H9 (cell line): ENCODE measurements at regions not wholly inside any gene's neighbourhood (a gene's known extent, or its start where the extent isn't known, plus 50 kb on each side); places are given as distances from the start of the nearest gene placed in this dataset.

Experiments used
- DNase-seq: peaks from one replicate; pipeline ENCODE4 v3.0.0-alpha.2; 2017
- H2AFZ ChIP-seq: one replicate; pipeline ENCODE4 v1.6.1; 2013; ENCODE audit warnings: mild to moderate bottlenecking, low read length, control low read depth, moderate library complexity
- H2AK5ac ChIP-seq: 2 replicates; pipeline ENCODE4 v1.6.1; 2013; ENCODE audit warnings: low read length, control low read depth, mixed read lengths; ENCODE audit not compliant: insufficient read length
- H2BK120ac ChIP-seq: one replicate; pipeline ENCODE4 v1.6.1; 2013; ENCODE audit warnings: low read depth, mild to moderate bottlenecking, low read length, control low read depth, inconsistent platforms; ENCODE audit not compliant: poor library complexity, severe bottlenecking
- H2BK12ac ChIP-seq: 2 replicates; pipeline ENCODE4 v1.6.1; 2013; ENCODE audit warnings: low read length, control low read depth, mixed read lengths, low read depth; ENCODE audit not compliant: insufficient read length
- H2BK15ac ChIP-seq: 2 replicates; pipeline ENCODE4 v1.6.1; 2013; ENCODE audit warnings: low read depth, low read length, control low read depth
- H2BK20ac ChIP-seq: one replicate; pipeline ENCODE4 v1.6.1; 2013; ENCODE audit warnings: low read depth, mild to moderate bottlenecking, low read length, control low read depth, inconsistent platforms; ENCODE audit not compliant: poor library complexity, severe bottlenecking
- H2BK5ac ChIP-seq: 2 replicates; pipeline ENCODE4 v1.6.1; 2013; ENCODE audit warnings: low read length, control low read depth, mixed read lengths; ENCODE audit not compliant: insufficient read length
- H3K14ac ChIP-seq: 2 replicates; pipeline ENCODE4 v1.6.1; 2013; ENCODE audit warnings: low read length, control low read depth; ENCODE audit not compliant: insufficient read depth
- H3K18ac ChIP-seq: 2 replicates; pipeline ENCODE4 v1.6.1; 2013; ENCODE audit warnings: low read depth, mild to moderate bottlenecking, mixed read lengths, low read length, control low read depth; ENCODE audit not compliant: insufficient read length
- H3K23ac ChIP-seq: 2 replicates; pipeline ENCODE4 v1.6.1; 2013; ENCODE audit warnings: low read length, control low read depth, mixed read lengths, low read depth; ENCODE audit not compliant: insufficient read length
- H3K23me2 ChIP-seq: 2 replicates; pipeline ENCODE4 v1.6.1; 2013; ENCODE audit warnings: low read depth, mild to moderate bottlenecking, mixed read lengths, low read length, control low read depth; ENCODE audit not compliant: insufficient read length, poor library complexity, severe bottlenecking
- H3K27ac ChIP-seq: 2 replicates; pipeline ENCODE4 v1.5.1; 2013; ENCODE audit warnings: low read length, control low read depth, mixed read lengths, low read depth; ENCODE audit not compliant: insufficient read length
- H3K27me3 ChIP-seq: 2 replicates; pipeline ENCODE4 v1.6.1; 2013; ENCODE audit warnings: low read length, control low read depth, inconsistent platforms; ENCODE audit not compliant: insufficient read depth
- H3K4ac ChIP-seq: 2 replicates; pipeline ENCODE4 v1.6.1; 2013; ENCODE audit warnings: low read depth, mild to moderate bottlenecking, control low read depth, inconsistent platforms, low read length, moderate library complexity
- H3K4me1 ChIP-seq: 2 replicates; pipeline ENCODE4 v1.6.1; 2013; ENCODE audit warnings: low read length, control low read depth, inconsistent platforms; ENCODE audit not compliant: insufficient read depth
- H3K4me2 ChIP-seq: 2 replicates; pipeline ENCODE4 v1.6.1; 2013; ENCODE audit warnings: low read length, control low read depth, mixed read lengths; ENCODE audit not compliant: insufficient read length, insufficient read depth
- H3K56ac ChIP-seq: 2 replicates; pipeline ENCODE4 v1.6.1; 2013; ENCODE audit warnings: low read depth, mild to moderate bottlenecking, mixed read lengths, low read length, control low read depth; ENCODE audit not compliant: insufficient read length
- H3K79me1 ChIP-seq: 2 replicates; pipeline ENCODE4 v1.6.1; 2013; ENCODE audit warnings: low read depth, mild to moderate bottlenecking, moderate library complexity, low read length, control low read depth, inconsistent platforms; ENCODE audit not compliant: insufficient read depth, poor library complexity, severe bottlenecking
- H3K79me2 ChIP-seq: 2 replicates; pipeline ENCODE4 v1.6.1; 2013; ENCODE audit warnings: low read length, control low read depth, inconsistent platforms; ENCODE audit not compliant: insufficient read depth
- H3K9ac ChIP-seq: 2 replicates; pipeline ENCODE4 v1.6.1; 2013; ENCODE audit warnings: low read length, control low read depth, mixed read lengths; ENCODE audit not compliant: insufficient read length; ENCODE audit errors: extremely low read depth
- H3K9me3 ChIP-seq: one replicate; pipeline ENCODE4 v1.6.1; 2013; ENCODE audit warnings: low read depth, low read length, inconsistent platforms; ENCODE audit not compliant: control insufficient read depth
- H3T11ph ChIP-seq: one replicate; pipeline ENCODE4 v1.6.1; 2013; ENCODE audit warnings: mild to moderate bottlenecking, low read length, control low read depth, inconsistent platforms
- H4K20me1 ChIP-seq: one replicate; pipeline ENCODE4 v1.6.1; 2013; ENCODE audit not compliant: control insufficient read depth, insufficient read length, insufficient read depth
- H4K5ac ChIP-seq: 2 replicates; pipeline ENCODE4 v1.6.1; 2013; ENCODE audit warnings: low read depth, mild to moderate bottlenecking, mixed read lengths, low read length, control low read depth; ENCODE audit not compliant: insufficient read length
- H4K8ac ChIP-seq: replicated peaks from 2 replicates; pipeline ENCODE4 v1.6.1; 2013; ENCODE audit warnings: low read length, control low read depth, mixed read lengths, low read depth; ENCODE audit not compliant: insufficient read length
- H4K91ac ChIP-seq: 2 replicates; pipeline ENCODE4 v1.6.1; 2013; ENCODE audit warnings: low read depth, mild to moderate bottlenecking, moderate library complexity, mixed read lengths, low read length, control low read depth; ENCODE audit not compliant: insufficient read length
- H3K27ac Mint-ChIP-seq, 3 experiments: 2 replicates in 2 of 3; 3 replicates in 1 of 3; pipeline ENCODE4 v1.8.0; 2020 to 2021; ENCODE audit warnings: mixed read lengths in 3 of 3, mild to moderate bottlenecking in 1 of 3, moderate library complexity in 1 of 3
- H3K27me3 Mint-ChIP-seq: 2 replicates; pipeline ENCODE4 v1.8.0; 2021; ENCODE audit warnings: low read depth, mild to moderate bottlenecking, moderate library complexity, mixed read lengths
- H3K36me3 Mint-ChIP-seq, 3 experiments: 2 replicates in 2 of 3; 3 replicates in 1 of 3; pipeline ENCODE4 v1.8.0; 2020 to 2021; ENCODE audit warnings: low read depth in 3 of 3, mixed read lengths in 3 of 3; ENCODE audit not compliant: insufficient read depth in 1 of 3
- H3K4me1 Mint-ChIP-seq, 2 experiments: 2 replicates each; pipeline ENCODE4 v1.8.0; 2020; ENCODE audit warnings: mixed read lengths in 2 of 2
- H3K4me3 Mint-ChIP-seq, 2 experiments: 2 replicates in 1 of 2; 3 replicates in 1 of 2; pipeline ENCODE4 v1.8.0; 2020 to 2021; ENCODE audit warnings: mild to moderate bottlenecking in 2 of 2, mixed read lengths in 2 of 2, moderate library complexity in 1 of 2
- H3K9me3 Mint-ChIP-seq, 2 experiments: 2 replicates in 1 of 2; 3 replicates in 1 of 2; pipeline ENCODE4 v1.8.0; 2020; ENCODE audit warnings: mild to moderate bottlenecking in 2 of 2, mixed read lengths in 2 of 2, moderate library complexity in 1 of 2
- CTCF ChIP-seq: fragments of 200-600 bp; sonication (generic); conservative IDR thresholded peaks from 3 replicates; pipeline ENCODE4 v1.8.0; 2021; ENCODE audit warnings: antibody characterized with exemption, mild to moderate bottlenecking
- WGBS: extraction: QIAGEN DNeasy Blood & Tissue Kit; methylation state at CpG from one replicate; pipeline ENCODE4 v1.1.7; 2013; ENCODE audit warnings: missing lambda C conversion rate, low lambda C conversion rate, mixed read lengths; ENCODE audit not compliant: insufficient read length; ENCODE audit errors: extremely low coverage; 5-methylcytosine and 5-hydroxymethylcytosine counted together

GRCh38 chr1:193516755-193517388, 330.5 kb upstream of the B3GALT2 start:
- H3K9ac ChIP-seq: no peak overlapping the region
- no CpG with 5 or more reads among the region's 5 CpGs for WGBS
- Mint-ChIP-seq H3K27ac (no peak overlapping the region), H3K9me3 (no peaks in the 10 kb centered on the region; a peak in 1 of 5 replicates), H3K36me3 (no peaks in the 10 kb centered on the region), H3K4me3 (no peak overlapping the region), H3K27me3 (no peaks in the 10 kb centered on the region), H3K4me1 (no peaks in the 10 kb centered on the region)
- no peak overlapping the region for H3T11ph ChIP-seq
- no peak overlapping the region for H2BK20ac ChIP-seq
- H3K23me2 ChIP-seq: peaks cover 2% of the 10 kb centered on the region
- H2BK15ac ChIP-seq: no peak overlapping the region
- no peaks in the 10 kb centered on the region for H3K9me3 ChIP-seq
- no peak overlapping the region for H3K4me2 ChIP-seq
- TF ChIP-seq CTCF: no peak
- H2AK5ac ChIP-seq: no peak overlapping the region
- no peak overlapping the region for H3K14ac ChIP-seq
- no peak overlapping the region for H3K56ac ChIP-seq
- H3K4ac ChIP-seq: no peak overlapping the region
- H2BK120ac ChIP-seq: no peak overlapping the region
- DNase-seq: no peak
- no peak overlapping the region for H2AFZ ChIP-seq
- H4K91ac ChIP-seq: no peak overlapping the region
- H2BK5ac ChIP-seq: no peak overlapping the region
- H3K18ac ChIP-seq: no peak overlapping the region
- no peaks in the 10 kb centered on the region for H3K4me1 ChIP-seq
- no peak overlapping the region for H4K8ac ChIP-seq
- H4K20me1 ChIP-seq: no peaks in the 10 kb centered on the region
- no peak overlapping the region for H2BK12ac ChIP-seq
- H3K27me3 ChIP-seq: no peaks in the 10 kb centered on the region
- no peak overlapping the region for H4K5ac ChIP-seq
- no peaks in the 10 kb centered on the region for H3K79me2 ChIP-seq
- no peak overlapping the region for H3K27ac ChIP-seq
- no peaks in the 10 kb centered on the region for H3K79me1 ChIP-seq
- no peak overlapping the region for H3K23ac ChIP-seq
